IgD-negative memory B cell (primary cell): ENCODE measurements at regions not wholly inside any gene's neighbourhood (a gene's known extent, or its start where the extent isn't known, plus 50 kb on each side); places are given as distances from the start of the nearest gene placed in this dataset.

ENCODE experiments used
- H3K27ac Mint-ChIP-seq, 3 donors: one replicate each; pipeline ENCODE4 v1.8.0; 2020 to 2022; ENCODE audit warnings: mild to moderate bottlenecking in 3 of 3, mixed read lengths in 3 of 3, moderate library complexity in 1 of 3
- H3K27me3 Mint-ChIP-seq: one replicate; pipeline ENCODE4 v1.8.0; 2021; ENCODE audit warnings: mixed read lengths
- H3K36me3 Mint-ChIP-seq: one replicate; pipeline ENCODE4 v1.8.0; 2020; ENCODE audit warnings: mild to moderate bottlenecking, mixed read lengths
- H3K4me1 Mint-ChIP-seq, 3 donors: one replicate each; pipeline ENCODE4 v1.8.0; 2020 to 2022; ENCODE audit warnings: mixed read lengths in 3 of 3, mild to moderate bottlenecking in 1 of 3
- H3K4me3 Mint-ChIP-seq, 4 donors: one replicate each; pipeline ENCODE4 v1.8.0; 2020 to 2022; ENCODE audit warnings: mild to moderate bottlenecking in 4 of 4, mixed read lengths in 4 of 4, moderate library complexity in 3 of 4
- H3K9me3 Mint-ChIP-seq, 3 donors: one replicate each; pipeline ENCODE4 v1.8.0; 2020 to 2021; ENCODE audit warnings: mixed read lengths in 3 of 3, mild to moderate bottlenecking in 1 of 3

- Mint-ChIP-seq H3K4me3 (no peak overlapping the region), H3K27ac (no peak overlapping the region), H3K27me3 (no peaks in the 10 kb centered on the region), H3K4me1 (no peaks in the 10 kb centered on the region), H3K36me3 (no peaks in the 10 kb centered on the region), H3K9me3 (peaks cover 0 to 4% (median 3%) of the 10 kb centered on the region in 3 donors)
These were observed 900.7 kb downstream of the JRKL start for GRCh38 chr11:97290464-97291041.

GRCh38 chr11:97296301-97296700, 906.5 kb downstream of the JRKL start:
- Mint-ChIP-seq H3K27ac (no peak overlapping the region), H3K27me3 (no peaks in the 10 kb centered on the region), H3K4me3 (no peak overlapping the region), H3K4me1 (no peaks in the 10 kb centered on the region), H3K36me3 (no peaks in the 10 kb centered on the region), H3K9me3 (peaks cover 0 to 3% (median 0%) of the 10 kb centered on the region in 3 donors)

GRCh38 chr11:97309291-97309690, 919.5 kb downstream of the JRKL start:
- peaks cover 0 to 18% (median 4%) of the 10 kb centered on the region in 3 donors for H3K9me3 Mint-ChIP-seq
- no peaks in the 10 kb centered on the region for H3K36me3 Mint-ChIP-seq
- no peak overlapping the region for H3K4me3 Mint-ChIP-seq
- no peaks in the 10 kb centered on the region for H3K4me1 Mint-ChIP-seq
- no peaks in the 10 kb centered on the region for H3K27me3 Mint-ChIP-seq
- no peak overlapping the region for H3K27ac Mint-ChIP-seq

GRCh38 chr11:97325693-97326092, 935.9 kb downstream of the JRKL start:
- Mint-ChIP-seq H3K9me3 (peaks cover 0 to 19% (median 7%) of the 10 kb centered on the region in 3 donors), H3K4me3 (no peak overlapping the region), H3K27ac (no peak overlapping the region), H3K4me1 (no peaks in the 10 kb centered on the region), H3K36me3 (no peaks in the 10 kb centered on the region), H3K27me3 (no peaks in the 10 kb centered on the region)

- Mint-ChIP-seq H3K4me1 (no peaks in the 10 kb centered on the region), H3K4me3 (no peak overlapping the region), H3K36me3 (peaks cover 1% of the 10 kb centered on the region), H3K27me3 (no peaks in the 10 kb centered on the region), H3K27ac (no peak overlapping the region), H3K9me3 (peaks cover 0 to 2% (median 0%) of the 10 kb centered on the region in 3 donors)
These were observed 942.5 kb downstream of the JRKL start for GRCh38 chr11:97332271-97332670.

GRCh38 chr11:97336064-97336463, 946.3 kb downstream of the JRKL start:
- Mint-ChIP-seq H3K27ac (peak overlapping the region in 1 of 3 donors; percentile 16), H3K36me3 (peaks cover 1% of the 10 kb centered on the region), H3K4me3 (no peak overlapping the region), H3K4me1 (no peaks in the 10 kb centered on the region), H3K27me3 (no peaks in the 10 kb centered on the region), H3K9me3 (peaks cover 0 to 1% (median under 1%) of the 10 kb centered on the region in 3 donors)

- H3K27me3 Mint-ChIP-seq, result no peaks in the 10 kb centered on the region
- no peak overlapping the region for H3K4me3 Mint-ChIP-seq
- peaks cover 0 to 9% (median 1%) of the 10 kb centered on the region in 3 donors for H3K9me3 Mint-ChIP-seq
These were observed 955.2 kb downstream of the JRKL start for GRCh38 chr11:97345032-97345431.

GRCh38 chr11:97349201-97349600, 959.4 kb downstream of the JRKL start:
- Mint-ChIP-seq H3K36me3 (no peaks in the 10 kb centered on the region), H3K4me3 (no peak overlapping the region), H3K27ac (no peak overlapping the region), H3K4me1 (no peaks in the 10 kb centered on the region), H3K9me3 (peaks cover 0 to 9% (median 3%) of the 10 kb centered on the region in 3 donors), H3K27me3 (no peaks in the 10 kb centered on the region)

More at GRCh38 chr11:97345032-97345431, 955.2 kb downstream of the JRKL start:
- Mint-ChIP-seq H3K4me1 (no peaks in the 10 kb centered on the region), H3K36me3 (no peaks in the 10 kb centered on the region), H3K27ac (no peak overlapping the region)

- no peak overlapping the region for H3K27ac Mint-ChIP-seq
- peaks cover 0 to 3% (median 2%) of the 10 kb centered on the region in 3 donors for H3K9me3 Mint-ChIP-seq
- no peaks in the 10 kb centered on the region for H3K36me3 Mint-ChIP-seq
- no peaks in the 10 kb centered on the region for H3K4me1 Mint-ChIP-seq
- no peak overlapping the region for H3K4me3 Mint-ChIP-seq
- no peaks in the 10 kb centered on the region for H3K27me3 Mint-ChIP-seq
These were observed 962.1 kb downstream of the JRKL start for GRCh38 chr11:97351939-97352338.

- no peaks in the 10 kb centered on the region for H3K36me3 Mint-ChIP-seq
- no peak overlapping the region for H3K4me3 Mint-ChIP-seq
- no peak overlapping the region for H3K27ac Mint-ChIP-seq
- peaks cover 0 to 3% (median 2%) of the 10 kb centered on the region in 3 donors for H3K9me3 Mint-ChIP-seq
- no peaks in the 10 kb centered on the region for H3K27me3 Mint-ChIP-seq
- H3K4me1 Mint-ChIP-seq, result no peaks in the 10 kb centered on the region
These were observed 964.2 kb downstream of the JRKL start for GRCh38 chr11:97354026-97354425.

GRCh38 chr11:97354576-97354975, 964.8 kb downstream of the JRKL start:
- Mint-ChIP-seq H3K4me3 (no peak overlapping the region), H3K27ac (no peak overlapping the region), H3K36me3 (no peaks in the 10 kb centered on the region), H3K27me3 (no peaks in the 10 kb centered on the region), H3K9me3 (peaks cover 0 to 3% (median 2%) of the 10 kb centered on the region in 3 donors), H3K4me1 (no peaks in the 10 kb centered on the region)

GRCh38 chr11:97355230-97355629, 965.4 kb downstream of the JRKL start:
- no peaks in the 10 kb centered on the region for H3K36me3 Mint-ChIP-seq
- peaks cover 0 to 3% (median 2%) of the 10 kb centered on the region in 3 donors for H3K9me3 Mint-ChIP-seq
- no peak overlapping the region for H3K27ac Mint-ChIP-seq
- no peaks in the 10 kb centered on the region for H3K4me1 Mint-ChIP-seq
- no peaks in the 10 kb centered on the region for H3K27me3 Mint-ChIP-seq
- no peak overlapping the region for H3K4me3 Mint-ChIP-seq

GRCh38 chr11:97356144-97356543, 966.3 kb downstream of the JRKL start:
- Mint-ChIP-seq H3K4me1 (no peaks in the 10 kb centered on the region), H3K36me3 (no peaks in the 10 kb centered on the region), H3K27ac (no peak overlapping the region), H3K4me3 (no peak overlapping the region), H3K9me3 (peaks cover 0 to 2% (median 0%) of the 10 kb centered on the region in 3 donors), H3K27me3 (no peaks in the 10 kb centered on the region)

- H3K36me3 Mint-ChIP-seq, result no peaks in the 10 kb centered on the region
- no peak overlapping the region for H3K27ac Mint-ChIP-seq
- H3K27me3 Mint-ChIP-seq, result no peaks in the 10 kb centered on the region
- H3K9me3 Mint-ChIP-seq, result peaks cover 0 to 2% (median under 1%) of the 10 kb centered on the region in 3 donors
- no peak overlapping the region for H3K4me3 Mint-ChIP-seq
- H3K4me1 Mint-ChIP-seq, result no peaks in the 10 kb centered on the region
These were observed 969.2 kb downstream of the JRKL start for GRCh38 chr11:97359016-97359415.

- peaks cover 2% of the 10 kb centered on the region for H3K36me3 Mint-ChIP-seq
- H3K27ac Mint-ChIP-seq, result no peak overlapping the region
- no peaks in the 10 kb centered on the region for H3K27me3 Mint-ChIP-seq
- no peaks in the 10 kb centered on the region for H3K4me1 Mint-ChIP-seq
- no peak overlapping the region for H3K4me3 Mint-ChIP-seq
- peaks cover 1 to 4% (median 2%) of the 10 kb centered on the region in 3 donors for H3K9me3 Mint-ChIP-seq
These were observed 972.1 kb downstream of the JRKL start for GRCh38 chr11:97361812-97362378.

- H3K4me1 Mint-ChIP-seq, result no peaks in the 10 kb centered on the region
- H3K36me3 Mint-ChIP-seq, result peaks cover 2% of the 10 kb centered on the region
These were observed 973.5 kb downstream of the JRKL start for GRCh38 chr11:97363331-97363730.

More at GRCh38 chr11:97363331-97363730, 973.5 kb downstream of the JRKL start:
- Mint-ChIP-seq H3K27me3 (no peaks in the 10 kb centered on the region), H3K4me3 (no peak overlapping the region), H3K9me3 (peaks cover 5 to 6% (median 6%) of the 10 kb centered on the region in 3 donors), H3K27ac (no peak overlapping the region)
